GM21515 (cell line): ENCODE measurements at regions not wholly inside any gene's neighbourhood (a gene's known extent, or its start where the extent isn't known, plus 50 kb on each side); places are given as distances from the start of the nearest gene placed in this dataset.
A peak's percentile ranks its signal among the peaks of the same experiment; 100 is the strongest.

Source experiments
- ATAC-seq: cut with Tn5 transposase; IDR thresholded peaks from one replicate; pipeline ENCODE4 v1.9.1; 2021; ENCODE audit not compliant: unreplicated experiment

DNA sequence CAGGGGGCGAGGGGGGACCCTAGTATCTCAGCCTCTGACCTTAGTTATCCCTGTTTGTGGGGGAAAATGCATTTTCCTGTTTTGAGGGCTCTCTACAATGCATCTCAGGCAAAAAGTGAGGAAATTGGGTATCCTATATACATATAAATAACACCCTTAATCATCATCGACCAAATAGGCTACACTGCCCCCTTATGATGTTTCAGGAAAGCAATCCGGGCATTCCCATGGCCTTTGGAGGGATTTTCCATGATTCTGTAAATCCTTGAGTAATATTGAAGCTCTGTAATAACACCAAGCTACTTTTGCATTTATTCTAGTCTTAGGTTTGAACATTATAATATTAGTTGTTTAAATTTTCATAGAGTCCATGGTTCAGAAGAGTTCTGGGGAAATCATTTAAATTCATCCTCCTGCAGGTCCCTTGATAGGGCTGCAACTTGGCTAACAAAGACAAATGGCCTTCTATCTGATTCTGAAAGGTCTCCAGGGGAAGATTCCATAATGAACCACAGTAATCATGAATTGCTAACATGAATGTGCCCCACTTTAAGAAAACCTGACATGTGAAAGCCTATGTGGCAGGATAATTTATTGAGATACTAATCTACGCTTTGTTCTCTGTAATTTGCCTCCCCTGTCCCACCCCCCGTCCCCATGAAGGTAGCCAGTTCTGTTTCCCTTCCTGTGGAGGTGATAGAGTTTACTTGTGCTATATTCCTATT, 91.5 kb upstream of the SCOC start:
- ATAC-seq = no peak

DNA sequence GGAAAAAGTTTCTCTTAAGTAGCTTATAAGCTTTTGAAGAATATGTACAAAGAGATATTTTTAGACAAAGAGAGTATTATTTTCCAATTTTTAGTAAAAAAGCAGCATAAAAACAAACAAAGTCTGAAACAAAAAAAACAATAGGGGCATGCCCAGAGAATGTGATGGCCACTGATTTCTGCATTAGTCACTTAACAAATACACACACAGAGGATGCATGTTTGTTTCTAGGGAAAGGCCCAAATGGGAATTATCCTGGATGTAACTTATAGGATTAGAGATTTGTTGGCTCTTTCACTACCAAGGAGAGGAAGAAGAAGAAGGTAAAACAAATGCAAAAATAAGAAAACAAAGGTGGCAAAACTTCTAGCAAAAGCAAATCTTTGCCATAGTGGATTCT, 95.9 kb upstream of the SCOC start:
- no peak for ATAC-seq

DNA sequence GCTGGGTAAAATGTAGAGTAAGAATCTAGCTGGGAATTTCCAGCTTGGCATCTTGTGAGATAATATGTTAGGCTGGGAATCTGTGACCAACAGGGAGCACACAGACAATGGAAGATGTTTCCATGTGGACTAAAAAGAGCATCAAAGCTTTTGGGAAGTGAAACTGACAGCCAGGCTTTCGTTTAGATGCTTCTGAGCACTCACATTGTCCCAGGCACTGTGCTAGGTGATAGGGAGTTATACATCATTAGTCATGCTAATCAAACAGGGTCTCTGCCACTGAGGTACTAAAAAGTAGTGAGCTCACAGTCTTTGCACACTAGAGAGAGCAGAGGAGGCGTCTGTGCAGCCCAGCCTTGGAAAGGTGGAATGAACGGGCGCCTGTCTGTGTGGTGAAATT, 101.9 kb upstream of the SCOC start:
- ATAC-seq = no peak

DNA sequence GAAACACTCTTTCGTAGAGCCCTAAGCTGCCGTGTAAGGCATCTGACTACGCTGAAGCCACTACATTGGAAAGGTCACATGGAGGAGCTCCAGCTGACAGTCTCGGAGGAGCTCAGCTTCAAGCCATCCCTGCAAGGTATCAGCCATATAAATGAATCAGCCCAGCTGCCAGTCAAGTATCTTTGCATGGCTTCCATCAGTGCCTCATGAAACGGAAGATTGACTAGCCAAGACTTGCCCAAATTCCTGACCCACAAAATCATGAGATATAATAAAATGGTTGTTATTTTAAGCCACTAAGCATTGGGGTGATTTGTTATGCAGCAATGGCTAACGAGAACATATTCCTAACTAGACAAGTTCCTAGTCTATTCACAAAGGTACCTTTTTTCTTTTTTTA, 104.1 kb upstream of the SCOC start:
- no peak for ATAC-seq

DNA sequence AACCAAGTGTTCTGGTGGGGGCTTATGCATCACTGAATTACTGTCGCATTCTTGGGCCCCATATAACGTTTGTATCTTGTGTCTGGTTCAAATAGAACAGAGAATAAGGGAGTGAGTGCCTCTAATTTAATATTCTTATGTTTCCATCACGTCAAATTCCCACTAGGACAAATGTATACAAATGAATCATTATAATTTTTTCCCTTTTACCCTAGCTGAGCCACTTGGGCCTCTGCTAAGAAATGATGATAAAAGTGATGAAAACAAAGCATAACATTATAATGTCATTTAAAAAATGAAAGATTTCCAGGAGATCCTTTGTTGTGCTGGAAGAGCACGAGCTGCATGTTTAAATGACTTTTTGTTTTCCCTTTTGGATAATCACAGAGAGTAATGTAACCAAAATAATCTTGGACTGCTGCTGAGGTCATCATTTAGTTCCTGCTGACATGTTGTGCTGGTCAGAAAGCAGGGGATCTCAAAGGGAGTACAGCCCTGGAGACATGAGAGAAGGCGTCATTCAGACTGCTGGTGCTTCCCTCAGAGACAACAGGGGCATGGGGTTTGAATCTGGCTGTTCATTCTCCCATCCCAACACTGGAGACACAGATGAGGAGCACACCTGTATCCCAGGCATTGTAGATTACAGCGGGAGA, 105.1 kb upstream of the SCOC start:
- ATAC-seq = no peak

DNA sequence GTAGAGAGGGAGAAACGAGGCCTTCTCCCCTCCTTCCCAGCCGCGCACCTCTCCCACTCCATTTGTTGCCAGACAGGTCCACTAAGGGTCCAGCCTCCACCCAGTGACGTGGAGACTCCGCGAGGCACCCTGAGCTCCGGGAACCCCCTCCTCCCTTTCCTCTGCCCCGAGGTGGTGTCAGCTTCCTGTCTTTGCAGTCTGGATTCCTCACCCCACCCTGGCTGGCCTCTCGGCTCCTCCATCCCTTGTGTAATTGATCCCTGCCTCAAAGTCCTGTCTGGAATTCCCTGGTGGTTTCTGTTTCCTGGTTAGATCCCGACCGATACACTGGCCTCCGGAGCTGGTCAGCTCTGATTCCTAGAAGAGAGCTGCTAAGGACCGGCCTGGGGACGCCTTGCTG, 105.9 kb upstream of the SCOC start:
- ATAC-seq = no peak

DNA sequence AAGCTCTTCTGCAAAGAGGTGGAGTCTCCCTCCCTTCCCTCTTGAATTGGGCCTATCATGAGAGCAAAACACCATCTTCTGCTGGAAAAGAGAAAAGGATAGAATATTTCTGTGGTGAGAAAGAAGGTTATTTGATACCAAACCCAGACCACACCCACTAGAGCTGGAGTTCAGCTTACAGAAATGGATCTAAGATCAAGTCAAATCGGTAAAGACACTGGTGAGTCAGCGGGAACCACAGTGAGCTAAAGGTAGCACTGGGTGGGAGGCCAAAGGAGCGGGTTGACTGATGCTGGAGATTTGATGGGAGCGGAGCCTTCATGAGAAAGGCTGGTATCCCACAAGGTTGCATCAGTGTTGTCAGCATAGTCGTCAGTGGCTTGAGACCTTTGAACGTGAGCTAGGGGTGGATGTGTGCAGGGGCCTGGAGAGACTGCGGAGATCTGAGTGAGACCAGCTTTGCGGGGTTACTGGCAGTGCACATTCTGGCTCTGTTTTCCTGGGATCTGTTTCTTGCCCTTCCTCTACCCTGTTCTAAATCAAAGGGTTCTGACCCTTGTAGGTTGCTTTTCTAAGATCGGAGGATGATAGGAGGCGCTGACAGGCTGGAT, 106.4 kb upstream of the SCOC start:
- ATAC-seq = no peak

DNA sequence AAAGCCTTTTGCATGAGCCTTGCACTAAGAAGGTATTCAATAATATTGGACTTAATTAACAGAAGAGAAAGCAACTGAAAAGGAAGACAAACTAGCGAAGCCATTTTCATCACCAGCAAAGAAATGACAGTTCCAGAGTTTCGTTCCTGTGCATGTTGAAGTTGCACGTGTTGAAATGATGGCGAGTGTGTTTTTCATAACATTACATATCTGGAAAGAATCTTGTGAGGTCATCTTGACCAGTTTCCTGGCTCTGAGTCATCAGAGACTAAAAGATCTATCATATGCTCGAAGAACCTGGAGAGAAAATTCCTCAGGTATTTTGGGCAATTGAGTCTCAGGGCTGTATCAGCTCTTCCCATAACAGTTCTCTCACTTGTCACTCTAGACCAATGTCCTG, 106.2 kb upstream of the MAML3 start:
- ATAC-seq = no peak

DNA sequence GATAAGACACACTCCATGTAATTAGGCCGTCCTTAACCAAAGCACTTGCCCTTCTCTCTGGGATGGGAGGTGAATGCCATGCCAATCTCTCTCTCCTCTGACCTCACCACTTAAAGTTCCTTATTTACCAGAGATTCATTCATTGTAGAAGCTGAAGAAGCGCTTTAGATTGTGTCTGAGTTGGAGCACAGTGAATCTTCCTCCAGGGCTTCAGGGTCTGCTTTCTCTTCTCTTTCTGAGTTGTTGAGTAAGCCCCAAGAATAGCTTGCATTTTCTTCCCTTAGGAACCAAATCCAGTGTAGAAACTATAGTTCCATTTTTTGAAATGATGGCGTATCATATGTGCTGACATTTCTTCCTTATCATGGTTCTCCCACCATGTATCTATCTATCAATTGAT, 104.5 kb upstream of the MAML3 start:
- ATAC-seq = no peak

DNA sequence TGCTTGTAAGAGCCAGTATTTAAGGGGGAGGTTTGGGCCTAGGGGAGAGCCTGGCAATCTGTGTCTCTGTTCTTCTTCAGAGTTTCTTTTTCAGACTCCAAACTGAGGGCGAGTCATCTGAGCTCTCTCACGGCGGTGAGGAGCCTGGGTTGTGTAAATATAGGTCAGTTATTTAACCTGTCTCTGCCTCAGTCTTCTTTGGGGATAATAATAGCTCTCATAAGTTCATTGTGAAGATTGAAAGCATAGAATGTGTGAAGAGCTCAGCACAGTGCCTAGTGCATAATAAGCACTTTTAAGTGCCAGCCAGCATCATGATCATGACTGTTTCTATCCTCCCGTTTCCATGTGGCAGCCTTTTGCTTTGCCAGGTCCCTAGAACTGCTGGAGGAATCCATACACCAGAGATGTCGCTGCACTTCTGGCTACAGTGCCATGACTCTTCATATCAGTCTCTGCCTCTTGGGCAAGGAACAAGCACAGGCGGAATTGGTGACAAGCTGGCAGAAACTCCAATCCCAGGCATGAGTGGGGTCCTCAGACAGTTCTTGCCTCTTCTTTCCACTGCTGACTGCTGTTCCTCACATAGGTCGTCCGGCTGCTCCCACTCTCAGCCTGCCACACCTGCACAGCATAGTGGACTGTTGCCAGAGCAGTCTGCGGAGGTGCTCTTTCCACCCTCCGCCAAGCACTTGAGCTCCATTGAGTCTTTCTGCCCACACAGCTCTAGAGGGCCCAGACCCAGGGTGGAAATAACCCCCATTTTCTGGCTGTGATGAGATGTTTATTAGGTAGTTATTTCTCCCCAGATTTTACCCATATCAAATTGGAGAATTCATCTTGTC, 103.7 kb upstream of the MAML3 start:
- ATAC-seq = no peak

DNA sequence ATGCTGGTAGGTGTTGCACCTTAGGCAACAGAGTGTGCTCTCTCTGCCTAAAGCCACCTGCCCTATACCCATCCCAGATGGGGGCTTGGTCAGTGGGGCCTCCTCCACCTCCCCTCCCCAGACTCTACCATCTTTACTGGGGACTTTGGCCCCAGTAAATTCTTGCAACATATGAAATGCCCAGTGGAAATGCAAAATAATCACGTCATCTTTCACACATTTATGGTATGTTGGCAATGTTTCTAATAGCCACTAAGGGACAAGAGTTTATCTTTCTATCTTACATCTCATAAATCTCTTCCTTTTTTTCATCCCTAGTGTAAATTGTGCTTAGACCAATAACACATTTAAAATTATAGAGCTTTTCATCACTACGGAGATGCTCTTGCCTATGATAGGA, 103.0 kb upstream of the MAML3 start:
- no peak for ATAC-seq

DNA sequence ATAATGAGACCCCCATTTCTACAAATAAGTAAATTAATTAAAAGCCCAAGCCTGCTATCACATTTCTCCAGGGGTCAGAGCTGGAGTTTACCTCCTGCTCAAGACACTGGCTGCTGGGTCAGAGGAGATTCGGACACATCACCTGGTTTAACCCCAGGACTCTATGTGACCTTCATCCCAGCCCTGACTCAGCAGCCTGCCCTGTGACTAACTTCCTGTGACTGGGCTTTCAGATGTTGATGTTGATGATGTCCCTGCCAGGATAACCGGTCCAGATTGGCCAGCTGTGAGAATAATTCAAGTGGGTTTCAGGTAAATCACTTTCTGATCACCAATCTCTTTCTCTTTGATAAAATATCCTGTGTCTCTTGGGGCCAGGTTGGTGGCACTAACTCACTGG, 102.4 kb upstream of the MAML3 start:
- no peak for ATAC-seq

DNA sequence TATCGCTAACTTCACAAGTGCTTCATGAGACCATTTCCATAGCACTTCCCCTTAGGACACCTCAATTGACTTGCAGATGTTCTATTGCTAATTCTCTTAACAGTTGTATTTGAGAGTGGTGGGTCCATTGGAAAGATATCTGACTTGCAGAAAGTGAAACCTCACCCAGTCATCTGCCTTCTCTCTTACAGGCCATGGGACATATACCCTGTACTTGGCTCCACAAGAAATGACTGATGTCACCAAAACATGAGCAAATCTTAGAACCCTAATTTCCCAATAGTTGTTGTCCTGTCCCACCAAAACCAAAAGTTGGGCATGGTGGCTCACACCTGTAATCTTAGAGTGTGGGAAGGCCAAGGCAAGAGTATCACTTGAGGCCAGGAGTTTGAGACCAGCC, 101.9 kb upstream of the MAML3 start:
- ATAC-seq = no peak

DNA sequence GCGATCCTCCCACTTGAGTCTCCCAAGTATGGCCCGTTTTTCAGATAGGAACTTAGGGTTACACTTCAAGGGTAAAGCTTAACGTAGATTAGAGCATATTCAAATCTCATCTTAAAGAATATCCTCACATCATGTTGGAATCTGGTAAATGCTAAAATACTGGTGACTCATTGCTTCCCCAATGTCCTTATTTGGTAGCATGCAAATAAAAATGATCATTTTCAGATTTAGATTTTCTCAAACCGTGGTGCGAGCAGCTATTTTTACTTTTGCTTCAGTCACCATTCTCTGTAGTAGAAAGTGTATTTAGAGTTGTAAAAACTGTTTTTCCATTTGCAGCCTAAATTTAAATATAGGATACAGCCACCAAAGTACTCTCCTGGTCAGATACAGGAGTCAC, 101.5 kb upstream of the MAML3 start:
- ATAC-seq = no peak

DNA sequence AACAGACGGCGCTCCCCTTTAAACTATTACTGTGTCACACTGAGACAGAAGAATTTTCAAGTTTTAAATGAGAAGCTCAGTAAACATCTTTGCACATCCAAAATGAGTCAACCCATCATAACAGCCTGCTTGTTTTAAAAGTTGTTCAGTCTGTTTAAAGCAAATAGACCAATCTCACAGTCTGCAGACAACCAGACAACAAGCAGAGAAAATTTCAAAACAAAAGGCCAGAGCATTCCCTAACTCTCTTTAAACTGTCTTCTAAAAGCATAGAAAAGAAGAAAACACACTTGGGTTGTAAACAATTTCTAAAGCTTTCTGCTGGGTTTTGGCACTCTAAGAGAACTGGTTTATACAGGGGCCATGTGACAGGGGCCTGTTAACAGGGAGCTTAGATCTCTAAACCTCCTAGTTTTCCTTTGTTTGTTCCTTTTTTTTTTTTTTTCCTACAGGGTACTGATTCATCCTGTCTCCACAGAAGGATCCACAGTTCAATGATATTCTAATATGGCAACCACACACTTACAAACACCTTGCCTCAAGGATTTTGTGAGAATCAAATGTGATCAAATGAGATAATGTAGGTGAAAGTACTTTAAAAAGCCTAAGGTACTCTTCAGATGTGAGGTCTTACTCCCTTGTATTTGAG, 100.8 kb upstream of the MAML3 start:
- no peak for ATAC-seq

DNA sequence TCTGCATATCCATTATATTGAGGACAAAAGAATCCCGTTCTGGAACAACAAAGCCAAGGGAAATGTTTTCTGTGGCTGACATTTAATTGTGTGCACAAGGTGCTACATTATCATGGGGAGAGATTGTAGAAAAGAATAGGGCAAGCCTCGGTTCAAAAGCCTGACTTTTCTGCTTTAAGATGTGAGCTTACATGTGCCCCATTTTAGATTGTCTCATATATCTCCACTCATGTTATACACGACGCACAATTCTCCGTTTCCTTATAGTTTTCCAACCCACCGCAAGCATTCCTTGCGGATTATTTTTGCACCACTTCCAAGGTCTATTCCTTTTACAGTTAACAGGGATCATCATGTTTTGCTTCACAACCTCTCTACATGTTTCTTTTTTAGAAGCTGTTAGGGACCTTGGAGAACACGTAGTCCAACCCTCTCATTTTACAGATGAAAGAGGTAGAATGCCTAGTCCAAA, 99.6 kb upstream of the MAML3 start:
- ATAC-seq = no peak

DNA sequence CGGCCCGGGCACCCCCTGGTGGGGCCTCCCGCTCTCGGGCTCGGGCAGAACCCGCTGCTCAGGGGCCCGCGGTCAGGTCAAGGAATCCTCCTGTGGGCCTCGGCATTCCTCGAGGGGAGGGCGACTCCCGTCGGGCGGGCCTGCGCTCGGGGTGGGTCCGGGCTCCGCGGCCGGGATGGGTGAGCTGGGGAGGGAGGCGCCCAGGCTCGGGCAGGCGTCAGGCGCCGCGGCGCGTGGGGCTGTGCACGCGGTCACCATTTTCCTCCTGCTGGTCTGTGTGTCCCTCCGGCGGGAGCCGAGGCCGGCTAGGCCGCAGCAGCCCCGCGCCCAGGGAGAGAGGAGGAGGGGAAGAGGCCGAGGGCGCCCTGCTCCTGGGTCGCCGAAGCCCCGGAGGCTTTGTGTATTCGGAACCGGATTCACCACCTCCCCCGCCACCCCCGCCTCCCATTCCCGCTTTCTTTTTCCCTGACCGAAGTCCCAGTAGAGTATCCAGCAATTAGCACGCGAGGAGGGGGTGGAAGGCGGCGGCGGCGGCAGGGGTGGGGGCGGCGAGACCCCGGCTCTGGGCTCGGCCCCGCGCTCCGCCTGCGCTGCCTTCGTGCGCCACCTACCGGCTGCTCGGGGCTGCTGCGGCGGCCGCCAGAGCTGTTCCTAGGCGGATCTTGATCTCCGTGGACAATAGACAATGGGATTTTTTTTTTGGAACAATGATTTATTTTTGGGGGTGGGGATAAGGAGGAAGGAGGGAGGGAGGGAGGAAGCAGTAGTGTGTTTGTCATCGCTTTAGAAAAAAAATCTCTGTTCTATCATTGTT, 99.0 kb upstream of the MAML3 start:
- ATAC-seq = peak; percentile 66

DNA sequence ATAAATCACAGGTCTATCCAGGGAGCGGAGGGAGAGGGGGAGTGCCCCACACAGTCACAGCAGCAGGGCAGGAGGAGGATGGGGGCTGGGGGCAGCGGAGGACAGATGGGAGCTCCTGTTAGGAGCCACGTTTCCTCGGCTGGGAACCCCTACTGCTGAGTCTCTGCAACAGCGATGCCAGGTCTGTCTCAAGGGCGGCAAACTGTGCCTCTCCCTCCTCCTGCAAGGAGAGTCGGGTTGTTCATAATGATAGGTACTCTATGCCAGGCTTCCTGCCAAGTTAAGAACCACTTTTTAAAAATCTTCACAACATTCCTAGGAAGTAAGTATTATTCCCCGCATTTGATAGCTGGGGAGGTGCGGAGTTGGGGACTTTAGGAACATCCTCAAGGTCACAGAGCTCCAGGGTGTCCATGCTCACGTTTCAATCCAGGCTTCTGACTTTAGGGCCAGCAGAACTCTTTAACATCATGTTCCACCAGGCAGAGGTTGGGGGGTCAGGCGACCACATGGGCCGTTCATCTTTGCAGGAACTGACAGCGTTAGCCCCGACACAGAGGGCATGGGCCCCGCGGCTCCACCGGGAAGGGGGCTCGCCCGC, 98.3 kb upstream of the MAML3 start:
- no peak for ATAC-seq

DNA sequence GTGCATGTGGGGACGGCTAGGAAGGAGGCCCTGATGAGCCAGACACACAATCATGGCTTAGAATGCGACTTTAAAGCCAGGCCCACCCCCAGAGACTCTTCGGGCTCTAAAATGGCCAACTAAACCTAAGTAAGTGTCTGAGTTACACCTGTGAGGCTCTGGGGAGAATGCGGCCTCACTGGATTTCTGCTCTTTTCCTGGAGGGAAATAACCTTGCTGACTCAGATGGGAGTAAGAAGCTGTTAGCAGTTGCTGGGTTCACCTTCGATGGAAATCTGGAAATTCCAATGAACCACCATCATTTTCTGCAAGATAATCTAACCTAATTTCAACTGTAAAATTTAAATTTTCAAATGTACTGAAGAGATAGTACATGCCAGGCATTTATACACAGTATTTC, 97.6 kb upstream of the MAML3 start:
- ATAC-seq = no peak
